Panc1 (cell line): ENCODE measurements at regions not wholly inside any gene's neighbourhood (a gene's known extent, or its start where the extent isn't known, plus 50 kb on each side); places are given as distances from the start of the nearest gene placed in this dataset.

Experiments used
- ATAC-seq: fragments of 200-7000 bp; cut with Tn5 transposase; 2 replicates; pipeline ENCODE4 v1.9.1; 2020; ENCODE audit warnings: mild to moderate bottlenecking, moderate library complexity
- BruUV-seq: library from RNA; stranded (reverse); fragments of 400-500 nt; replicated peaks from 2 replicates; lab custom pipeline; 2021; lab: Mats Ljungman, UMichigan
- CTCF ChIA-PET: fragments of 300-600 bp; sonication (Branson Sonifier 250); formaldehyde crosslinking; loops from one replicate; lab custom pipeline; 2022; ENCODE audit warnings: antibody characterized with exemption; lab: Charles Lee
- POLR2A ChIA-PET: fragments of 300-600 bp; sonication (Branson Sonifier 250); formaldehyde crosslinking; loops from one replicate; lab custom pipeline; 2022; ENCODE audit warnings: antibody characterized with exemption; lab: Charles Lee
- DNase-seq: peaks from one replicate; pipeline ENCODE4 v3.0.0-alpha.2; 2010; ENCODE audit warnings: low read depth, low spot score
- H3K27ac ChIP-seq: 2 replicates; pipeline ENCODE4 v1.5.1; 2011; ENCODE audit warnings: mild to moderate bottlenecking, low read length, inconsistent platforms
- H3K27me3 ChIP-seq: fragments of 200-500 bp; sonication (Bioruptor generic); 2 replicates; pipeline ENCODE4 v1.6.0; 2014; ENCODE audit warnings: low read length, inconsistent platforms; ENCODE audit not compliant: control insufficient read depth, insufficient read depth
- H3K36me3 ChIP-seq: fragments of 200-500 bp; sonication (Bioruptor generic); 2 replicates; pipeline ENCODE4 v1.5.1; 2014; ENCODE audit warnings: inconsistent platforms, mild to moderate bottlenecking, low read length, moderate library complexity; ENCODE audit not compliant: control insufficient read depth, insufficient read depth
- H3K4me1 ChIP-seq: 2 replicates; pipeline ENCODE4 v1.5.1; 2011; ENCODE audit warnings: inconsistent platforms, mild to moderate bottlenecking, low read length, moderate library complexity; ENCODE audit not compliant: control insufficient read depth, insufficient read depth
- H3K4me3 ChIP-seq, 2 experiments: 2 replicates each; pipeline ENCODE4 v1.5.1; 2011 to 2012; ENCODE audit warnings: low read depth in 2 of 2, low read length in 2 of 2, mild to moderate bottlenecking in 2 of 2, inconsistent platforms in 1 of 2, moderate library complexity in 1 of 2
- H3K9me3 ChIP-seq: fragments of 200-500 bp; sonication (Bioruptor generic); 2 replicates; pipeline ENCODE4 v1.5.1; 2014; ENCODE audit warnings: low read depth, mild to moderate bottlenecking, inconsistent platforms, low read length, moderate library complexity; ENCODE audit not compliant: control insufficient read depth, insufficient read depth
- CTCF ChIP-seq: fragments of 450-650 bp; IDR thresholded peaks from 2 replicates; pipeline ENCODE4 v1.5.1; 2017; ENCODE audit warnings: mild to moderate bottlenecking
- POLR2AphosphoS5 ChIP-seq: IDR thresholded peaks from 2 replicates; pipeline ENCODE4 v1.6.1; 2012; ENCODE audit warnings: mild to moderate bottlenecking, low read depth, low read length, moderate library complexity
- REST ChIP-seq, 2 experiments: IDR thresholded peaks; 2 replicates each; pipeline ENCODE4 v1.6.1; 2011 to 2012; ENCODE audit warnings: low read depth in 2 of 2, control low read depth in 1 of 2, low read length in 1 of 2, mild to moderate bottlenecking in 1 of 2, moderate library complexity in 1 of 2; ENCODE audit not compliant: insufficient read depth in 1 of 2
- SIN3A ChIP-seq: IDR thresholded peaks from 2 replicates; pipeline ENCODE4 v1.6.1; 2012; ENCODE audit warnings: low read depth, mild to moderate bottlenecking, low read length, moderate library complexity, borderline replicate concordance; ENCODE audit not compliant: insufficient read depth
- TCF7L2 ChIP-seq: IDR thresholded peaks from 2 replicates; pipeline ENCODE4 v1.6.1; 2011; ENCODE audit warnings: mild to moderate bottlenecking, low read depth, low read length, inconsistent platforms
- in situ Hi-C: cut with HindIII; loops from 2 replicates; pipeline ENCODE4 v1.10.0; 2016; ENCODE audit warnings: low sequenced_read_pairs, low pct_unique_long_range_greater_than_20kb
- intact Hi-C: fragments of 100-400 bp; cut with micrococcal nuclease; formaldehyde crosslinking; loops from one replicate; pipeline ENCODE4 v1.10.0; 2022; ENCODE audit not compliant: unreplicated experiment

- H3K27me3 ChIP-seq = no peaks in the 10 kb centered on the region; the same call in 1 of the 2 replicates
- CTCF ChIA-PET = no interaction called here
- H3K27ac ChIP-seq = no peak overlapping the region
- TF ChIP-seq SIN3A (no peak), POLR2AphosphoS5 (no peak), CTCF (no peak), TCF7L2 (no peak), REST (IDR thresholded peaks at IDR 0.05; ENCODE audit: insufficient read depth in 1 of 2, low read depth in 2 of 2, low read length in 1 of 2) (no peak)
- POLR2A ChIA-PET = no interaction called here
- no peaks in the 10 kb centered on the region for H3K9me3 ChIP-seq
- BruUV-seq = no TSS peak
- in situ Hi-C loops (no loop called here), intact Hi-C loops (no loop called here)
- H3K4me1 ChIP-seq = no peaks in the 10 kb centered on the region
- no peaks in the 10 kb centered on the region for H3K36me3 ChIP-seq
- ATAC-seq = no peak
- H3K4me3 ChIP-seq = no peak overlapping the region
- DNase-seq = no peak
These were observed 594.9 kb upstream of the SUCLG2 start for GRCh38 chr3:68249265-68249664.

GRCh38 chr3:68242606-68243005 is 588.2 kb upstream of the SUCLG2 start:
- Histone ChIP-seq H3K4me1 (no peaks in the 10 kb centered on the region), H3K9me3 (no peaks in the 10 kb centered on the region), H3K36me3 (no peaks in the 10 kb centered on the region), H3K27me3 (no peaks in the 10 kb centered on the region), H3K27ac (no peak overlapping the region), H3K4me3 (no peak overlapping the region)
- ChIA-PET POLR2A (no interaction called here), CTCF (no interaction called here)
- intact Hi-C loops = no loop called here
- TF ChIP-seq TCF7L2 (no peak), REST (IDR thresholded peaks at IDR 0.05; ENCODE audit: insufficient read depth in 1 of 2, low read depth in 2 of 2, low read length in 1 of 2) (no peak), CTCF (no peak), POLR2AphosphoS5 (no peak), SIN3A (no peak)
- in situ Hi-C loops = no loop called here
- DNase-seq = no peak
- no TSS peak for BruUV-seq
- ATAC-seq = no peak
